ENCODE measurements at regions not wholly inside any gene's neighbourhood (a gene's known extent, or its start where the extent isn't known, plus 50 kb on each side); places are given as distances from the start of the nearest gene placed in this dataset.

DNA sequence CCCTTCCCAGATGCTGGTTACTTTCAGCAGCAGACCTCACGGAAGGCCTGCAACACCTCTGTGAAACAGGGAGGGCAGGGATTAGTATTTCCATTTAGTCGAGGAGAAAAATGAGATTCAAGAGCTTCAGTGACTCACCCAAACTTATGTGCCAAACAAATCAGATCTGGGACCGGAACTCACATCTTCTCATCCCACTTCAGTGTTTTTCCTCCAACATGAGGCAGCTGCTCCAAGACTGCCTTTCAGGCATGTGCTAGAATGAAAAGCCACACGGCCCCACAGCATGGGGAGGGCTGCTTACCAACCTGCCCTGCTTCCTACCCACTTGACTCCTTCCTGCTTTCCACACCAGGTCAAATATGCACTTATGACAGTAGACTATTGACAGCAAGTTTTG is 129.4 kb upstream of the SLC24A5 start:
- DNase-seq (ENCODE audit: low spot score) = no peak

- DNase-seq (ENCODE audit: low spot score) = no peak
These were observed 127.7 kb upstream of the SLC24A5 start for GRCh38 chr15:47993051-47993450.

DNA sequence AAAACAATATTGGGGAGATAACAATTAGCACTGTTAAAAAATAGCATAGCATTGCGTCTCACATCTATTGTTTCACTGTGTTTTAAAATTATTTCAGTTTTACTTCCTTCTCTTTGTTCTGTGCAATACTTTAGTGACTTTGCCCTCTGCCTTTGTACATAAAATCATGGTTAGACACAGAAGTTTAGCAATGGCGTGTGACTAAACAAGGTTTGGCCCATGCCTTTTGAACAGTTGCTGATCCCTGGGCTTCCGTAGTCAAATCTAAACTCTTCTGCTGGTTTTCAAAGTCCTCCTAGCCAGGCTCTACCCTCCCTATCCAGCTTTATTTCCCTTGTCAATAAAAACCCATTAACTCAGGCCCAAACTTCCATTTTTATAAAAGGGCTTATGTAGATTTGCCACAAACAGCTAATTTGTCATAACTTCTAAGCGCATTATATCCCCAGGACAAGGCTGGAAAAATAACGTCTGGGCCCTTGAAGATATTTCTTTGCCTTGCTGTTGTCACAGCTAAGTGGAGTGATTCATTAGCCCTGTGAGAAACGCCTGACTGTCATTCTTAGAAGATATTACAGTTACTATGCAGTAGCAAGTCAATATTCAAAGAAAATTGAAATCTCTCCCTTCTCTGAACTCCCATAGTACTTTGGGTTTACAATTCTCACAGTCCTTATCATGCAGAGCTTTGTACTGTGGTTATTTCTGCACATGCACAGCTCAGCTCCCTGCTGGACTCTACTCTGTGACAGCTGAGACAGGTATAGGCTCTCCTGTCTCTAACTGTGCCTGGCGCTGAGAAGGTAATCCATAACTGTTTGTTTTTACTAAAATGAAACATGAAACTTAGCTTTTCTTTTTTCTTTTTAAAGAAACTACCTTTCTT is 123.4 kb upstream of the SLC24A5 start:
- DNase-seq (ENCODE audit: low spot score) = no peak

DNA sequence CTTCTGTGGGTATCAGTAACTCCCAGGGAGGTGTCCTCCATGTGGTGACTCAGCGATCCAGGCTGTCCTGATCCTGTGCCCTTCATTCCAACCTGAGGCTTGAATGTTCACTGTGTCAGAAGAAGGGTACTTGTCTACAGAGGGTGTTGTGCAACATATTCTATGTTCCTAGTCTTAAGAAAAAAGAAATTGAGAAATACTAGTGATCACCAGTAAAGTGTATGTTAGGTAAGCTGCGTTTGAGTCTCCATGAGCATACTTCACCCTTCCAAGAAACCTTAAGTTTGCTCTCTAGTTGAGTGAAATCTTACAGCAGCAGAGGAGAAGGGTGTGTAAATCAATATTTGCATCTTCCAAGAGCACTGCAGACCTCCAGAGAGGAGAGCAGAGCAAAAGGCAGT is 122.2 kb upstream of the SLC24A5 start:
- DNase-seq (ENCODE audit: low spot score) = no peak

DNA sequence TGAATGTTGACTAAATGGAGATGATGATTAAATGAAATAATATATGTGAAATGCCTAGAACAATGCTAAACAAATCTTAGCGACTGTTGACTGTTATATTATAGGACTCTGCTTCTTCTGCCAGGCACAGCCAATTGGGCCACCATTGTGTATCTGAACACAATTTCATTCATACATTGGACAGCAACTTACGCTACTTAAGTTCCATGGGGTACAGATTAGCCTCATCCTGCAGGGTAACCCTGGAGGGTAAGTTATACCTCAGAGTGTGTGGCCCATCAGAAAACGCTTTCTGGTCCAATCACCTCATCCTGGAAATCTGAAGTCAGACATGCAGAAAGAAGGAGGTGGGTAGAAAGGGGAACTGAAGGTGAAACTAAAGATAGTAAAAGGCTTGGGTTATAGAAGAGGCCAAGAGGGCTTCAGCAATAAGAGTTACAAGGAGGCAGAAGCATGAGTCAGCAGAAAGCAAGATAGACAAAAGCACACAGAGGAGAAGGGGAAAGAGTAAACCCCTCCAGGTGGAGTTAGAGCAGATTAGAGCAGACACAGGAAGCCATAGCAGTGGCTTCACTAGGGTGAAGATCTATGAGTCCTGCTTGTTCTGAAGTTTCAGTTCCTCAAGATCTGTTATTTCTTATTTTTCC is 119.3 kb upstream of the SLC24A5 start:
- DNase-seq (ENCODE audit: low spot score) = no peak

DNA sequence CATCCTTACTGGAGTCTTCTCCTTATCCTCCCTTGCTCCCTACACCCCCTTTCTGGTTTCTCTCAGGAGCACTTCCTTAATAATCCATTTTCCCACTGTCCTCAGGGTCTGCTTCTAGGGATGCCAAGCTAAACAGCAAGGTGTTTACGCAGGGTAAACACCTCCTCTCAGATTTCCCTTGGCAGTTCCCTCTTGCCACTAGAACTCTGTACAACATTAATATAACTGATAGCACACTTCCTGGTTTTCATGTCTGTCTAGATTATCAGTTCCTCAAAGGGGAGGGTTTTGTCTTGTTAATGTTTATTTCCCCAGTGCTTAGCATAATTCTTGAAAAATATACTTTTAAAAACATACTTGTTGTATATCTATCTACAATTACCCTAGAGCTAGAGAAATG is 118.0 kb upstream of the SLC24A5 start:
- DNase-seq (ENCODE audit: low spot score) = no peak

DNA sequence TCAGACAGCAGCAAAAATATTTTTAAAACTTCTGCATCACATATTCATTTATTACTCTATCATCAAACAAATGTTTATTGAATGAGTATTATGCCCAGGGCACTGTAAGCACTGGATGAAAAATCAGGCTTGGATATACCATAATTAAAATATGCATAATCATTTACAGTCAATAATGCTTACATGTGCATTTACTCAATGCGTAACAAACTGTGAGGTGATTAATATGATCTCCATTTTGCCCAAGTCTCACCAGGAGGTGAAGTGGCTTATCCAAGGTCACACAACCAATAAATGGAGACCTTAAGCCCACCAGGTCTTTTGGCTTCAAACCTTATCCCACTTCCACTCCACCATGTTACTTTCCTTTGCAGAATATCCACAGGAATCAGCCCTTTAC is 117.3 kb upstream of the SLC24A5 start:
- DNase-seq (ENCODE audit: low spot score) = no peak

DNA sequence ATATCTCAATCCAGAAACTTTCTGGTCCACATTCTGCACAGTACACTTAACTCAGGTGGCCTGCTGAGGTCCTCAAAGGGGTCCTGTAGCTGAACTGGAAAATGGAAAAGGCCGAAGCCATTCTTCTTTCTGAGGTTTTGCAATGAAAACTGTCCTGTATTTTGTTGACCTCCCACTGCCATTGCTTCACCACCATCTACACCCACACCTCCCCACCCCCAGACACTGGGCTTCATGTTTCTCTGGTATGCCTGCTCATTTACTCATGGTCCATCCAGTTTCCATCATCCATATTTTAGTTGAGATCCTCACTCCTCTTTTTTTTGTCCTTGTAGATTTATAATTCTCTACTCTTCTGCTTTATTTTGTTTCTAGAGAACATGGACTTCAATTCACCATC is 115.7 kb upstream of the SLC24A5 start:
- DNase-seq (ENCODE audit: low spot score) = no peak

DNA sequence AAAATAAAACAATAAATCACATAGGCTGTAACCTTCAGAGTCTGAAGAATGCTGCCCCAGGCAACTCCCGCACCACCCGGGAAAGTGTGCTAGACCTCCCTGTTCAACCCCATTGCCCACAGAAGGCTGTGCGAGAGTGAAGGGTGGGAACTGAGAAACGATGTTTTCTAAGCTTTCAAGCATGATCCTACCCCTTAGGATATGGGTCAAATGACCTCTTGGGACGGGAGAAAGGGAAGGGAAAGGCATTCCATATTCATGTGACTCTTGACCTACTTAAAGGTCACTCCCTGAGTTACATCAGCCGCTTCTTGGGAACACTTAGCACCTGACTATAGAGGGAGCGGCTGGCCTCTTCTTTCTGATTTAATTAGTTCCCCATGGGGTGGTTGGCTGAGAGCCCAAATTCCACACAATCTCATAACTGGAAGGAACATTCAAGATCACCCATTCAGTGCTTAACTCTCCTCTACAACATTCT is 114.7 kb upstream of the SLC24A5 start:
- DNase-seq (ENCODE audit: low spot score) = no peak

- DNase-seq (ENCODE audit: low spot score) = no peak
These were observed 110.5 kb upstream of the SLC24A5 start for GRCh38 chr15:48010316-48010715.

DNA sequence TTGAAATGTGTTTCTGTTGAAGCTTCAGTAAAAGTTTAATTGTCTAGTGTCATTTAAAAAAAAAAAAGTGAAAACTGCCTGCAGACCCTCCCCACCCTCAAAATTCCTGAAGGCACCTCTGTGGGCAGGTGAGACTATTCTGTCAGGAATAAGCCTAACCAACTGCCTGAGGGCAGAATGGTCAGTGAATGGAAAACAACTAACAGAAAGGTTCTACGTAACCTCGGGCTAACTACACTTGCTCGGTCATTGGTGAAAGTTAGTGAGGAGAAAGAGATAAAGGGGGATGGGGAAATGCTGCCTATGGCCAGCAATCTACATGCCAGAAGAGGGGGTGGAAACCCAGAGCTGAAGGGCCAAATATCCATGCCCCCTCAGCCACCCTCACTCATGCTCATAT is 108.6 kb upstream of the SLC24A5 start:
- no peak for DNase-seq (ENCODE audit: low spot score)

DNA sequence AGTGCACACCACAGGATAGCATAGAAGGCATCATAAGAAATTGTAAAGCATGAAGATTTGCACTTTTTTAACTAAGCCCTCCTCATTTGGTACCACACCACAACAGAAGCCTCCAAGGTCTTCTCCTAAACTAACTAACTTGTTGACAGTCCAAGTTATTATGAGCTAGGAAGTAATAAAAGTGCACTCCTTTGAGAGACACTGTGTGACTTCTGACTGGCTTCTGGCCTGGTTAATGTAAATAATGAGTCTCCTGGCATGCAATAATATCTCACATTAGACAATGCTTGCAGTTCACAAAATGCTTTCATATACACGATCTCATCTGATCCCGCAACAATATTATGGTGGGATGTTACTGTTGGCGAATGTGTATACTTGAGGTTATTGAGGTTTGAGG is 103.9 kb upstream of the SLC24A5 start:
- DNase-seq (ENCODE audit: low spot score) = no peak

GRCh38 chr15:48017747-48018146 is 103.0 kb upstream of the SLC24A5 start:
- DNase-seq (ENCODE audit: low spot score) = no peak

DNA sequence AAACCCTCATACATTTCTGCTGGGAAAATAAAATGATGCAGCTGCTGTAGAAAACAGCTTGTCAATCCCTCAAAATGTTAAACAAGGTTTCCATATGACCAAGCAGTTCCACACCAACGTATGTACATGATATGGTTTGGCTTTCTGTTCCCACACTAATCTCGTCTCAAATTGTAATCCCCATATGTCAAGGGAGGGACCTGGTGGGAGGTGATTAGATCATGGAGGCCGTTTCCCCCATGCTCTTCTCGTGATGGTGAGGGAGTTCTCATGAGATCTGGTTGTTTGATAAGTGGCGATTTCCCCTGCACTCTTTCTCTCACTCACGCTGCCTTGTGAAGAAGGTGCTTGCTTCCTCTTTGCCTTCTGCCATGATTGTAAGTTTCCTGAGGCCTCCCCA is 100.6 kb upstream of the SLC24A5 start:
- DNase-seq (ENCODE audit: low spot score) = no peak

GRCh38 chr15:48021336-48022086 is 99.3 kb upstream of the SLC24A5 start:
- DNase-seq (ENCODE audit: low spot score) = no peak

DNA sequence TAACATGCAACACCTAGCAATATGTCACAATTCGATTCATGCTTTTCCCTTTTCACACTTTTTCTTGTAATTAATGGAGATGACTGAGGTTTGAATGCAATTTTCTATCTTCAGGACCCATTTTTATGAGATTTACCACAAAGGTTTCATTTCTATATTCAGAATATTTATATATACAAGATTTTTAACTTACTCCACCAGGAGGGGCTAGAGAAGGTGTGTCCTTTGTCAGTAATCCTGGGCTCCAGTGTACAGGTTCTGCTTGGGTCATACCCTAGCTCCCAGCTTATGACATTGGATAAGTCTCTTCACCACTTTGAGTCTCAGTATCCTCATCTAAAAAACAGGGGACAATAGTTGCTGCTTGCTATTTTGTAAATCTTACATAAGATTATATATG is 95.7 kb upstream of the SLC24A5 start:
- DNase-seq (ENCODE audit: low spot score) = peak; percentile 9

GRCh38 chr15:48028712-48029111 is 92.1 kb upstream of the SLC24A5 start:
- no peak for DNase-seq (ENCODE audit: low spot score)

DNA sequence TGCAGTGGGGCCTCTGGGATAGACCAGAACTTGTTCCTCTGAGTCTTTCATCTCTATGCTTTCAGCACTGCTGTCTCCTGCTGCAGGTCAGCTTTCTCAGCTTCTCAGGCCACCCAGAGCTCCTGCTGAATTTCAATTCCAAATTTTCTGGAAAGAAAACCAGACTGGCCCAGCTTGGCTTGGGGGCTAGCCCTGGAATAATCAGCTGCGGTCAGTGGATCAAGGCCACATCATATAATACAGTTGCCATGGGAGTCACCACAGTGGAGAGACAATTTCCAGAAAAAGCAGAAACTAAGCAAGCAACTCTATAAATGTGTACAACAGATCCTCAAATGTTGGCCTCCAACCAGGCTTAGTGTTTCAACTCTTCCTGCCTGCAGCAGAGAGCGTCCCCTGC is 91.1 kb upstream of the SLC24A5 start:
- no peak for DNase-seq (ENCODE audit: low spot score)

GRCh38 chr15:48031466-48031865 is 89.3 kb upstream of the SLC24A5 start:
- no peak for DNase-seq (ENCODE audit: low spot score)

DNA sequence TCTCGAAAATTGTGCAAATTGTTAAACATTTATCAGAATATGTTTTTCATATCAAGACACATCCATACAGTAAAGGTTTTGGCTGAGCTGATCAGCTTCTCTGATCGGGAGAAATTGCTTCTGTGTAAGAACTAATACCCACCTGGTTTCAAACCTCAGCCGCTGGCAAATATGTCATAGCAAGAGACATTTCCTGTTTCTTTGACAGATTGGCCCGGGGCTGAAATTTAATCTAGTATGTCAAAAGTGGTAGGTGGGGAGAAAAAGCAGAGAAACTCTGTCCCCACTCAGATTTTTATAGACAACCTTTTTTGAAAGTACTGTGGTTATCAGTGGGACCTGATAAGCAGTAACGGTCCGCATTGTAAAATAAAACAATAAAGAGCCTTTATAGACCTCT is 88.8 kb upstream of the SLC24A5 start:
- DNase-seq (ENCODE audit: low spot score) = no peak

DNA sequence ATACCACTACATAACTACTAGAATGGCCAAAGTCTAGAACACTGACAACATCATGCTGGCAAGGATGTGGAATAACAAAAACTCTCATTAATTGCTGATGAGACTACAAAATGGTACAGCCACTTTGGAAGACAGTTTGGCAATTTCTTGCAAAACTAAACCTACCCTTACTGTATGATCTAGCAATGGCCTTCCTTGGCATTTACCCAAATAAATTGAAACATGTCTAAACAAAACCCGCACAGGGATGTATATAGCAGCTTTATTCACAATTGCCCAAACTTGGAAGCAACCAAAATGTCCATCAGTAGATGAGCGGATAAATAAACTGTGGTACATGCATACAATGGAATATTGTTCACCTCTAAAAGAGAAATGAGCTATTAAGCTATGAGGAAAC is 87.9 kb upstream of the SLC24A5 start:
- DNase-seq (ENCODE audit: low spot score) = no peak

- DNase-seq (ENCODE audit: low spot score) = no peak
These were observed 82.6 kb upstream of the SLC24A5 start for GRCh38 chr15:48038221-48038620.

Measured in HT-29 (cell line).